Muscle layer of colon (tissue), 2 donors: ENCODE measurements at regions not wholly inside any gene's neighbourhood (a gene's known extent, or its start where the extent isn't known, plus 50 kb on each side); places are given as distances from the start of the nearest gene placed in this dataset.
"Not testable (repeated sequence)": the region's sequence is repeated elsewhere in the genome, so short reads cannot be mapped to it uniquely, and the experiment has no call there.

Experiments used
- H3K27ac ChIP-seq: one replicate; pipeline ENCODE4 v1.7.0; 2013; ENCODE audit warnings: low read depth, mild to moderate bottlenecking, low read length, moderate library complexity
- H3K27me3 ChIP-seq, 2 donors: one replicate each; pipeline ENCODE4 v1.7.0; 2013; ENCODE audit warnings: low read length in 2 of 2, mild to moderate bottlenecking in 2 of 2; ENCODE audit not compliant: insufficient read depth in 2 of 2, control insufficient read depth in 1 of 2
- H3K36me3 ChIP-seq: one replicate; pipeline ENCODE4 v1.7.0; 2013; ENCODE audit warnings: mild to moderate bottlenecking, low read length; ENCODE audit not compliant: insufficient read depth
- H3K4me1 ChIP-seq: one replicate; pipeline ENCODE4 v1.7.0; 2013; ENCODE audit warnings: mild to moderate bottlenecking, low read length; ENCODE audit not compliant: insufficient read depth
- H3K4me3 ChIP-seq, 2 donors: one replicate each; pipeline ENCODE4 v1.7.0; 2013; ENCODE audit warnings: low read length in 2 of 2, low read depth in 1 of 2, mild to moderate bottlenecking in 1 of 2, moderate library complexity in 1 of 2
- H3K9ac ChIP-seq: one replicate; pipeline ENCODE4 v1.7.0; 2013; ENCODE audit warnings: low read length
- H3K9me3 ChIP-seq: one replicate; pipeline ENCODE4 v1.7.0; 2013; ENCODE audit warnings: mild to moderate bottlenecking, low read length
- donor health status: abdominal sarcoma.
- donor health status: Adenocarcinoma of cecum.

DNA sequence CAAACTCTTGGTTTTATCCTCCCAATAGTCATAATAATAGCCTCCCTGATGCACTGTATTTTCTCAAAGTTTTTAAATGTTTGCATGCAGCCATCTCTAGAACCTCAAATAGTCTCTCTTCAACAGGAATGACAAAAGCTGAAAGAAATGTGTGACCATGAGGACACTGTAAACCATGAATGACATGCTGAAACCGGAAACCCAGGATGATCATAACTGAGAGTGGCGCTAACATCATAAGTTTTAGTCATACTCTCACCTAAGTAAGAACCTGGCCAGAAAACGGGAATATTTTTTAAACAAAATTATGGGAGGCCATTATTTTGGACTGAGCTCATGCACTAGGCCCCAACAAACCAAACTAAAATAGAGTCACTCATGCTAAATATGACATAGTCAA is 278.4 kb upstream of the STXBP5 start:
- no peaks in the 10 kb centered on the region for H3K27me3 ChIP-seq

GRCh38 chr6:146928503-146928902 is 275.7 kb upstream of the STXBP5 start:
- no peak overlapping the region for H3K27ac ChIP-seq
- H3K4me3 ChIP-seq, result no peak overlapping the region
- no peaks in the 10 kb centered on the region for H3K4me1 ChIP-seq
- H3K9me3 ChIP-seq, result no peaks in the 10 kb centered on the region
- no peaks in the 10 kb centered on the region for H3K36me3 ChIP-seq
- H3K27me3 ChIP-seq, result no peaks in the 10 kb centered on the region
- H3K9ac ChIP-seq, result no peak overlapping the region

More for the DNA sequence above, 278.4 kb upstream of the STXBP5 start:
- no peaks in the 10 kb centered on the region for H3K9me3 ChIP-seq
- H3K4me1 ChIP-seq, result no peaks in the 10 kb centered on the region
- no peak overlapping the region for H3K27ac ChIP-seq
- no peak overlapping the region for H3K9ac ChIP-seq
- H3K4me3 ChIP-seq, result no peak overlapping the region
- H3K36me3 ChIP-seq, result no peaks in the 10 kb centered on the region

GRCh38 chr6:146931214-146931613 is 273.0 kb upstream of the STXBP5 start:
- H3K27ac ChIP-seq, result no peak overlapping the region
- H3K36me3 ChIP-seq, result no peaks in the 10 kb centered on the region
- H3K9me3 ChIP-seq, result no peaks in the 10 kb centered on the region

DNA sequence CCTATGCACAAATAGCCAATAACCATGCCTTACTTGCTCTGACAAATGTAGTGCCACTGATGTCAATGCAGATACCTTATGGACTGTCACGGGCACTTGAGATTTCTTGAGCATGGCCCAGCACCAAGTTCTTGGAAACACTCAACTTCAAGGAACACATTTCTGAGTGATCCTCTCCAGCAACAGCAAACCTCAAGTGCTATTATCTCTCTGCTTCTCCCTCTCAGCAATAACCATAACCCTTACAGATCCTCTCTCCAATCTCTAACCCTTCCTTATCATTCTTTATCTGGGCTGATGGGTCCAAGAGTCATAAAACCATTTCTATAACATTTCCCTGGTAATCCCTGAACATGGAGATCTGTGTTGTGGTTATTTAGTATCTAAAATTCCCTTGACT is 266.9 kb upstream of the STXBP5 start:
- Histone ChIP-seq H3K9ac (no peak overlapping the region), H3K36me3 (no peaks in the 10 kb centered on the region), H3K4me3 (no peak overlapping the region), H3K9me3 (no peaks in the 10 kb centered on the region), H3K27ac (no peak overlapping the region), H3K27me3 (no peaks in the 10 kb centered on the region), H3K4me1 (no peaks in the 10 kb centered on the region)

More at GRCh38 chr6:146931214-146931613, 273.0 kb upstream of the STXBP5 start:
- Histone ChIP-seq H3K27me3 (no peaks in the 10 kb centered on the region), H3K4me1 (no peaks in the 10 kb centered on the region), H3K9ac (no peak overlapping the region), H3K4me3 (no peak overlapping the region)

GRCh38 chr6:146938266-146938665 is 266.0 kb upstream of the STXBP5 start:
- H3K27me3 ChIP-seq, result no peaks in the 10 kb centered on the region
- no peaks in the 10 kb centered on the region for H3K9me3 ChIP-seq
- H3K36me3 ChIP-seq, result no peaks in the 10 kb centered on the region
- no peaks in the 10 kb centered on the region for H3K4me1 ChIP-seq
- H3K27ac ChIP-seq, result no peak overlapping the region
- no peak overlapping the region for H3K9ac ChIP-seq
- no peak overlapping the region for H3K4me3 ChIP-seq

GRCh38 chr6:146939456-146939855 is 264.8 kb upstream of the STXBP5 start:
- H3K9ac ChIP-seq, H3K4me3 ChIP-seq, H3K4me1 ChIP-seq, H3K27me3 ChIP-seq, H3K36me3 ChIP-seq, H3K9me3 ChIP-seq, H3K27ac ChIP-seq: not testable (repeated sequence)

DNA sequence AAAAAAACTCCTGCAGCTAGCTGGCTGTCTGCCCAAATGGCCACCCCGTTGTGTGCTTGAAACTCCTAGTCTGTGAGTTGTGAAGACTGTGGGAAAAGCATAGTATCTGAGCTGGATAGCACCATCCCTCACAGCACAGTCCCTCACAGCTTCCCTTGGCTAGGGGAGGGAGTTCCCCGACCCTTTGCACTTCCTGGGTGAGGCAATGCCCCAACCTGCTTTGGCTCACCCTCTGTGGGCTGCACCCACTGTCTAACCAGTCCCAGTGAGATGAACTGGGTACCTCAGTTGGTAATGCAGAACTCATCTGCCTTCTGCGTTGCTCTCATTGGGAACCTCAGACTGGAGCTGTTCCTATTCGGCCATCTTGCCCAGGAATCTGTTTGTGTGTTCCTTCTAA is 260.6 kb upstream of the STXBP5 start:
- Histone ChIP-seq H3K27ac (no peak overlapping the region), H3K36me3 (no peaks in the 10 kb centered on the region), H3K27me3 (no peaks in the 10 kb centered on the region), H3K9ac (no peak overlapping the region), H3K9me3 (no peaks in the 10 kb centered on the region), H3K4me3 (no peak overlapping the region), H3K4me1 (no peaks in the 10 kb centered on the region)

- Histone ChIP-seq H3K9ac (no peak overlapping the region), H3K27ac (no peak overlapping the region), H3K36me3 (no peaks in the 10 kb centered on the region), H3K4me1 (no peaks in the 10 kb centered on the region), H3K9me3 (no peaks in the 10 kb centered on the region), H3K27me3 (no peaks in the 10 kb centered on the region), H3K4me3 (no peak overlapping the region)
Measured at GRCh38 chr6:146944077-146944476, 260.1 kb upstream of the STXBP5 start.

DNA sequence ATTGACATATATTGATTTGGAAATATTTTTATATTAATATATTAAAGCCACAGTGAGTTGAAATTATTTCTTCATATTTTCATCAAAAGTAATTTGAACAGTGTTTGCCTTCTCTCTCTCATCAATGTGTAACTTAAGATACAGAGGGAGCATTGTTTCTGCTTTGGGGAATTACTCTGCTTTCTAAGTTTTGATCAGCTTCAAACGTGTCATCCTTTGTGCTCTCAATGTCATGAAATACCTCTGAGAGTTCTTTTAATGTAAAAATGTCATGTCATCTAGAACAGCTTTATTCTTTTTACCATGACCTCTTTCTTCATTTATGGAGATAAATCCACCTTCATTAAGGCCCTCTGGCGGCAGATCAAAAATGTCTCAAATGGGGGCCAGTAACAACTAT is 259.4 kb upstream of the STXBP5 start:
- no peaks in the 10 kb centered on the region for H3K27me3 ChIP-seq
- H3K4me3 ChIP-seq, result no peak overlapping the region
- H3K9ac ChIP-seq, result no peak overlapping the region
- H3K9me3 ChIP-seq, result no peaks in the 10 kb centered on the region
- H3K4me1 ChIP-seq, result no peaks in the 10 kb centered on the region
- no peak overlapping the region for H3K27ac ChIP-seq
- no peaks in the 10 kb centered on the region for H3K36me3 ChIP-seq

DNA sequence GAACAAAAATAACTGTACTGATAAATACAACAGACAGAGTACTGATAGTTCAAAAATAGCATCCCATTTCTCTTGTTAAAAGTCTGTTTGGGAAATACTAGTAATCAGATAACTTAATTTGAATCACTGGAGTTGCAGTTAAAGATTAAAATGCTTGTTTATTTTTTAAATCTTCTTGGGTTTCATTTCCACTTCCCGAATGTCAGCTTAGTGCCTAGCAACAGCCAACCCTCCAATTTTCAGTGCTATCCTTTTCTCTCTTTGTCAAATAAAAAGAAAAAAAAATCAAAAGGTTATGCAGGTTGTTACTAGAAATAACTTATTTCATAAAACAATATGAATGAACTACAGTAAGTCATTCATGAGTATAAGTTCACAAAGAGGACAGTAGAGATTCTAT is 257.7 kb upstream of the STXBP5 start:
- no peaks in the 10 kb centered on the region for H3K9me3 ChIP-seq
- H3K27me3 ChIP-seq, result no peaks in the 10 kb centered on the region
- no peak overlapping the region for H3K9ac ChIP-seq
- no peaks in the 10 kb centered on the region for H3K4me1 ChIP-seq
- no peaks in the 10 kb centered on the region for H3K36me3 ChIP-seq
- no peak overlapping the region for H3K27ac ChIP-seq
- no peak overlapping the region for H3K4me3 ChIP-seq

GRCh38 chr6:146948790-146949342 is 255.4 kb upstream of the STXBP5 start:
- no peak overlapping the region for H3K9ac ChIP-seq
- H3K9me3 ChIP-seq, result no peaks in the 10 kb centered on the region
- H3K27me3 ChIP-seq, result no peaks in the 10 kb centered on the region
- H3K36me3 ChIP-seq, result no peaks in the 10 kb centered on the region
- no peaks in the 10 kb centered on the region for H3K4me1 ChIP-seq
- no peak overlapping the region for H3K27ac ChIP-seq
- H3K4me3 ChIP-seq, result no peak overlapping the region

- Histone ChIP-seq H3K9me3 (no peaks in the 10 kb centered on the region), H3K27ac (no peak overlapping the region), H3K4me1 (no peaks in the 10 kb centered on the region), H3K4me3 (no peak overlapping the region), H3K9ac (no peak overlapping the region), H3K36me3 (no peaks in the 10 kb centered on the region), H3K27me3 (no peaks in the 10 kb centered on the region)
Measured at GRCh38 chr6:146949425-146949824, 254.8 kb upstream of the STXBP5 start.
